ENCODE measurements at regions not wholly inside any gene's neighbourhood (a gene's known extent, or its start where the extent isn't known, plus 50 kb on each side); places are given as distances from the start of the nearest gene placed in this dataset.

- H3K4me1 Mint-ChIP-seq: no peaks in the 10 kb centered on the region
- H3K9me3 Mint-ChIP-seq: peaks cover 33% of the 10 kb centered on the region
- CTCF ChIA-PET: no interaction called here
- H3K36me3 Mint-ChIP-seq: peaks cover 32% of the 10 kb centered on the region
- DNase-seq (ENCODE audit: low spot score) (no peak), ATAC-seq (no peak)
- H3K27ac Mint-ChIP-seq: no peak overlapping the region
- no peak overlapping the region for H3K4me3 Mint-ChIP-seq
- TF ChIP-seq AFF4 (CRISPR knock-in tag; IDR thresholded peaks at IDR 0.05; ENCODE audit: borderline replicate concordance) (no peak), NFATC4 (CRISPR knock-in tag; IDR thresholded peaks at IDR 0.05) (no peak), SOX15 (CRISPR knock-in tag; IDR thresholded peaks at IDR 0.05) (no peak), TP53 (CRISPR knock-in tag; IDR thresholded peaks at IDR 0.05) (no peak), TEAD1 (CRISPR knock-in tag; IDR thresholded peaks at IDR 0.05) (no peak), IRF2 (CRISPR knock-in tag; IDR thresholded peaks at IDR 0.05; ENCODE audit: borderline replicate concordance, low read depth) (no peak), STAT6 (CRISPR knock-in tag; conservative IDR thresholded peaks at IDR 0.05; ENCODE audit: low read depth) (no peak), E2F5 (CRISPR knock-in tag; IDR thresholded peaks at IDR 0.05) (no peak), TCF7 (CRISPR knock-in tag; IDR thresholded peaks at IDR 0.05; ENCODE audit: low read depth) (no peak), AR (CRISPR knock-in tag; IDR thresholded peaks at IDR 0.05) (no peak), NR2C2 (CRISPR knock-in tag; IDR thresholded peaks at IDR 0.05) (no peak)
- POLR2A ChIA-PET: no interaction called here
- peaks cover 3% of the 10 kb centered on the region for H3K27me3 Mint-ChIP-seq (ENCODE audit: low read depth)
Observed at GRCh38 chr7:153245809-153246208, 486.3 kb downstream of the ACTR3B start.

- Mint-ChIP-seq H3K27me3 (ENCODE audit: low read depth) (peaks cover 3% of the 10 kb centered on the region), H3K4me1 (no peaks in the 10 kb centered on the region), H3K36me3 (peaks cover 49% of the 10 kb centered on the region), H3K9me3 (peaks cover 54% of the 10 kb centered on the region), H3K4me3 (no peak overlapping the region), H3K27ac (no peak overlapping the region)
- ATAC-seq (no peak), DNase-seq (ENCODE audit: low spot score) (no peak)
- TF ChIP-seq MXD4 (CRISPR knock-in tag; IDR thresholded peaks at IDR 0.05; ENCODE audit: borderline replicate concordance) (no peak), E2F1 (CRISPR knock-in tag; IDR thresholded peaks at IDR 0.05) (no peak), USF2 (CRISPR knock-in tag; IDR thresholded peaks at IDR 0.05) (no peak), ZNF423 (CRISPR knock-in tag; IDR thresholded peaks at IDR 0.05) (no peak), ZNF138 (CRISPR knock-in tag; conservative IDR thresholded peaks at IDR 0.05) (no peak)
- ChIA-PET CTCF (no interaction called here), POLR2A (no interaction called here)
Observed at GRCh38 chr7:153247926-153248325, 488.4 kb downstream of the ACTR3B start.

Data from WTC11 (cell line).